ENCODE measurements at regions not wholly inside any gene's neighbourhood (a gene's known extent, or its start where the extent isn't known, plus 50 kb on each side); places are given as distances from the start of the nearest gene placed in this dataset.

DNA sequence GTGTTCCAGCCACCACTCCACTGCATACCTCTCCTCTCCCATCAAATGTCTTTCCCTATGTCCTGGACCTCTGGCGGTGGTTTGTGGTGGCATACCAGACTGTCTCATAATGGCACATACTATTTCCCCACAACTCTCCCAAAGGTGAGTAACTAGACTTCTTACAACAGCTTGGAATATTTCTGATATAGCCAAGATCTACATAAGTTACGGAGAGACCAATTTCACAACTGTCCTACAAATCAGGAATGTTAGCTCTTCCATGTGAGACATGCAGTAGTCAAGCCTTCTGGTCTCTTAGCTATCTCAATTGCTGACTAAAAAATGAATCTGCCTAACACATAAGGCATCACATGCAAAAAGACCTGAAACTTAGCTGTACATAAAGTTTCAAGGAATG, 588.9 kb downstream of the RNF144B start:
- no peak for DNase-seq

DNA sequence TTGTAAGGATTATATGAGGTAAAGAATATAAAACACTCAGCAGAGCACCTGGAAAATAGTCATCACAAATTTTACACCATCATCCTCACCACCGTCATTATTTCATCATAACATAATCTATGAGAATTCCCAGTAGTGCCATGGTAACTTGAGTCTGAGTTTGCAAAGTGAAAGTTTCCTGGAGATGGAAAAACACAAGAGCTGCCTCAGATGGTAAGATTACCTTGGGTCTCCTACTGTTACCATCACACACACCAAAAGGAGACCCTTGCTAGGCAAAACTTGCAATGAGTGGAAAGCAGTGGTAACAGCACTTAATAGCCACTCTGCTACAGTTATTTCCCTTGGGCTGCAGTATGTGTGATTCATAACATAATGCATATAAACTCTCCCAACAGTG, 589.8 kb downstream of the RNF144B start:
- no peak for DNase-seq

DNA sequence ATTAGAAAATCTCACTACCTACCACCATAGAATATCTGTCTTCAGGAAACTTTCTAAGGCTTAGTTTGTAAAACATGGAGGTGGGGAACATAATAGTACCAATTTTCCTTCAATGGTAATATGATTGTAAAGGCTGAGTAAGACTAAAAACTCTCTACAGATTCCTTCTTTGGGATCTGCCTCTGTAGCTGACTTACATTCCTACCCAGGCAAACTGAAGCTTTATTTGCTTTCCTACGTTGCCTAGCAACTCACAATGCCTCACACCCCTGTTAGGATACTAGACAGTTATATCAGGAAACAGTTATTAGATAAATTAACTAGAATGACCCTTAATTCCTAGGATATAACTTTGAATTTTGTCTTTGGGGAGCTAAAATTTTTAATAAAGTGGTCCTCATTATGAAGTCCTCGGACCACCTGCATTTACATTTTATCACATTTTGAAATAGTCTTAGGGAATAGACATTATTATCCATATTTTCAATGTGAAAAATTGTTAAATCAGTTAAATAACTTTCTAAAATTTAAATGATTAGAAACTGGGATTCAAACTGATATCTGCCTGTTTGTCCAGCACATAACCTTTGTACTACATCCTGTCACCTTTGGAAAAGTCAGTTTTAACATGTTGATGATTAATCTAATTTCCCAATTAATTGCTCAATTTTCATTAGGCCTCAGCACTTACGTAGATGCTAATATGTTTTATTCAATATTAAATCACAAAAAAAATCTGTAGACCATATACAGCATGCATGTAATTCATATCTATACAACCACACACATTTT, 591.4 kb downstream of the RNF144B start:
- DNase-seq, result peak; percentile 28 to 78

DNA sequence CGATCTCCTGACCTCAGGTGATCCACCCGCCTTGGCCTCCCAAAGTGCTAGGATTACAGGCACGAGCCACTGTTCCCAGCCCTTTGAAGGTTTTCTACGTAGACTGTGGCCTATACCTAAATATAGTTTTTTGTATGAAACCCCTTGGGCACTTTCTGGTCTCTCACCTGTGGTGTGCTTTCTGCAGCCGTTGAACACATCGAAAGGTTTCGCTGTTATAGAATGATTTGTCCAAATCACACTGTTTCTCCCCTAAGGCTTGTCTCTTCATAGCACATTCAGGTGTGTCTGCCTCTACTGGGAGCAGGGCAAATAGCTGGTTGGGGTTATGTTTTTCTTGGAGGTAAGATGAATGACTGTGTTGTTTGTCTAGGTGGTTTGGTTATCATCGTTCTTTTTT, 597.9 kb downstream of the RNF144B start:
- DNase-seq, result peak; percentile 44 to 79

DNA sequence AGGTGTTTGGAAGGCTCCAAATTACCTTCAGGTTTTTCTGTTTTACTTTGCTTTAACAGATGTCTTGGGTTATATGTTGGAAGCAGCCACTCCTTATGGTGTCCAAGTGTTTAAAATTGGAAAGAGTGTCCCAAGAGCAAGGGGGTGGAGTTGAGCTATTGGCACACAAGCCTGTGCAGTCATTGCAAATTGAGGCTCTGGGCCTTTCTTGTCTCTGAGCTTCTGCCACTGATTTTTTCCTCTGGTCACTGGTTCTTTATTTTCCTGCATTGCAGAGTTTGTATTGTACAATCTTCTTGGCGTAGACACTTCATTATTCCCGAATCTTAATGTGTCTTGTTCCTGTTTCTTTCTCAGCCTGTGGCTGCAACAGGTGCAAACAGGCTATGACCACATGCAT, 598.8 kb downstream of the RNF144B start:
- DNase-seq, result no peak

DNA sequence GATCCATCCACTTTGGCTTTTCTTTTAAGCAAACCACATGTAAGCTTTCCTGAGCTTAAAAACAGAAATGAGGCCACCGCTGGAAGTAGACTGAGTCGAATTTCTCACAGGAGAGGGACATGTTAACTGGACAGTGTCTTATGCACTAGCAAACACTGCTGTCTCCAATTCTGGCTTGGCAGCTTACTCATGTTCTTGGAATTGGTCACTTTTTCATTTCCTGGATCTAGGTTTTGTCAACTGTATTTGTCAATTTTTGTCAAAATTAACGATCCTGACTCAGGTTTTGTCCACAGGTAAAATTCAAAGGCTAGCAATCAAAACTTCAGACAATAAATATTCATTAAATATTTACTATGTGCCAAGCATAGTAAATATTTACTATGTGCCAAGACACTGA, 601.5 kb downstream of the RNF144B start:
- no peak for DNase-seq

DNA sequence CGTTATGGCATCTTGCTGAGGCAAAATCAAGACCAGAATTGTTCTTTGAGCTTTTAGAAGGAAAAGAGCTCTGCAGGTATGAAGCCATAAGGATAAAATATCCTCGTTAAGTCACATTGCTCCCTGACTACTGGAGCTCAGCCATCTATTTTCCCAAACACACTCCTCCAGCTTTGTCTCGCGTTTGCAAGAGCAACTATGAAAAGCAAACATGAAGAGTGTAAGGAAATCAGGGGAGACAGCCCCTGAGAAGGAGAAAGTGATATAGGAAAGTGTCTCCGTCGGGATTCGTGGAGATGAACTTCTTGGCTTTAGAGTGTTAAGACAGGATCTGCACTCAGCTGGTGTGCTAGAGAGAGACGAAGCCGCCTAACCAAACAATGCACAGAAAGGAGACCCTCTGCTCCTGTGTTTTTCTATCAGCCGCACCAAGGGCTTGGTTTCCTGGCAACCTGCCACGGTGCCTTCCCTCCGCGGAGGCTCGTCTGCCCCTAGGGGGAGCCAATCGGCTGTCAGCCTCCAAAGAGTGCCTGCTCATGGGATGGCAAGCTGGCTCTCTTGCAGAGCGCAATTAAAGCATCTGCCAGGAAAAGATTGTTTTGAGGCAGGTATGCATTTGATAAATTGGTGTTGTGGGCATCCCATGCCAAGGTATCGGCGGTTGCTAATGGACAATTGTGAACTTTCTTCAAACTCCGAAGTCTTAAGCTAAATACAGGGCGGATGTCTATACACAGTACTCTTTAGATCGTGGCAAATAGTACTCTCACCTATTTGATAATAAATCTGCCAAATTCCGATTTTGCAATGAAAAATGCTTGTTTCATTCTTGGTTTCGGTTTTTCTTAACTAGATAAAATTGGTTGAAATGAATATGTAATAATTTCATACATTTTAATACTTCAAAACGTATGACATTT, 603.2 kb downstream of the RNF144B start:
- DNase-seq, result peak; percentile 55 to 66

DNA sequence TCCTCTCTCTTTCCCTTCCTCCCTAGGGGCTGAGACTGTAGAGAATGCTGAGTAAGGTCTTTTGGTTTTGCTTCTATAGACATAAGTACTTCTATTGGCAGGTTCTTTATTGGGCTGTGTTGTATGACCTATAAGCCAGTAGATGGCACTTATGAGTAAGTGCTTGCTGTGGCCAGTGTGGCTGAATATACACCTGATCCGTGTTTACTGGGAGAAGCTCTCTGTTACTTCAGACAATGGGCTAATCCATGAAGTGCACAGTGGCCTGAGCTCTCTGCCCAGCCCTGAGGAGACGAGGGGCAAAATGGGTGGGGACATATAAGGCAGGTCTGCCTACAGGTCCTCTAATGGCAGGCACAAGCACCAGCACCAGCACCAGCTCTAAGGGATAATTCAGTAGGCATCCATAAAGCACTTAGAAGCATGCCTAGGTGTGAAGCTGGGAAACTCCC, 610.3 kb downstream of the RNF144B start:
- peak; percentile 24 to 78 for DNase-seq

DNA sequence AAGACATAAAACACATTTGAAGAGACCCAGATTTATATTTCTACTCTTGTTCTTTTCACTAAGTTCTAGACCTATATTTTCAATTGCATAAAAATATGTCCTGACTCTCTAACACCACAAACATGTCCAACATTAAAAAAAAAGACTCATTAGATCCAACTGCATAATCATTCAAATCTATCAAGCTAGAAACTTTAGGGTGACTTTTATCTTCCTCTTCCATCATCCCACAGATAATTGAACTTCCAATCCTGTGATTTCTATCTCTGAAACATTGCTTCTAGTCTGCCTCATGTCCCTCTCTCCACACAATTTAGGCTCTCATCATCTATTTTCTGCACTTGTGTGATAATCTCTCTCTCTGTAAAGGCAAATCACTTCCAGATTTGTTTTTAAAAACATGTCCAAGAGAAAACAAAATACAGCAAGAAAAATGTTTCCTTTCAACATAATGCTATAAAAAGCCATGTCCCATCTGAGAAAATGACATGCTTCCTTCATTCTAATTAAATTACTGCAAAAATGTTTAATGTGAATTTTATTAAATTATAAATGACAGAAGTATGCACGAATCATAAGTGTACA, 615.9 kb downstream of the RNF144B start:
- DNase-seq, result no peak

DNA sequence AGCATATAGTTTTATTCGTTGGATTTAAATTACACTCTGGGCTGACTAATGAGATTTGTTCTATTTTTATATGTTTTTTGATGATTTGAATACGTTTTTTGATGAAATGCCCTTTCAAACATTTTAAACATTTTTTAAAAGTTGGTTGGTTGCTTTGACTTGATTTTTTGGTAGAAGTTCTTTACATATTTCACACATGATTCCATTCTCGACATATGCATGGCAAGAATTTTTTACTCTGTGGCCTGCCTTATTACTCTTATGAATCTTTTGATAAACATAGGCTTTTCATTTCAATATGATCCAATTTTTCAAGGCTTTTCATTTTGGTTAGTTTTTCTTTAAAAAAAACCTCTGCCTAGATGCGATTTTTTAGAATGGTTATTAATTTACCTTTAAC, 617.0 kb downstream of the RNF144B start:
- DNase-seq, result no peak

DNA sequence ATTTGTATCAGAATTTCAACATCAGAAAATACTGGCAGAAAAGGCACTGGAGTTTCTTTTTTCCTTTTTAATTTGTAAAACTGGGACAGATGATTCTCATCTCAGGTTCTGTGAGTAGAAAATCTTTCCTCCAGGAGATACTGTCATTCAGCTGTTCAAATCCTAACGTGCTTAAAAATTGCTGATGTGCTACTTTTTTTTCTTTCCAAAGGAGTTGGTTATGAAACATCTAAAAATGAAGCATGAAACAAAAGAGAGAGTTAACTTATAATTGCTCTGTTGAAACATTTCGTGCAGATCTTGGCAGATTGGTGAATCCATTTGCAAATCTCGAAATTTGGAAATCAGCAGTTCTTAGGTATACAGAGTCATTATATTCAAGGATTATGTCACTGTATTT, 622.6 kb downstream of the RNF144B start:
- DNase-seq, result no peak

DNA sequence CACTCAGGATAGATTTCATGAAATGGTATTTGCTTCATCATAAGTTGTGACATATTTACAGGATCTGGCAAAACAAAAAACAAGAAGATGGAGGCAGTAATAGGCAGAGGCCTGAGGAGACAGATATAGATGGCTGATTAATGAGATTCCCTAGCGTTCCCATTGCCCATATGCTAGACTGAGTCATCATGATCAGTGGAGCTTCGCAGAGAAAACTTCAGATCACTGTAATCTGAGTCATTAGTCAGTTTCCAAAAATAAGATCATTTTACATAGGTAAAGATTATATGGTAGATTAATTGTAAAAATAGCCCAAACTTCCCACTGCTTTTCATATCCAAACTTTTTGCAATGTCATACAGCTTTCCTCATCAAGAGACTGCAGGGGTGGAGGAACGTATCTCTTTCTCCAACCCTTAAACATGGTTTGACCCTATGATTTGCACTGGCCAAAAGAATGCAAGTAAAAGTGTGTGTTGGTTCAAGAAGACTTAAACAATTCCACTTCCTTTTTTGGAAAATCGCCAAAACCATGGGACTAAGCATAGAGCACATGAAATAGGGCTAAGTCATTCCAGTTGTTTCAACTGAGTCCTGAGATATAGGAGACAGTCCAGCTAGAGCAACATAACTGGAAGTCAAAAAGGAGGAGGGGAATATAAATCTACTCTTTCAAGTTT, 626.0 kb downstream of the RNF144B start:
- no peak for DNase-seq

DNA sequence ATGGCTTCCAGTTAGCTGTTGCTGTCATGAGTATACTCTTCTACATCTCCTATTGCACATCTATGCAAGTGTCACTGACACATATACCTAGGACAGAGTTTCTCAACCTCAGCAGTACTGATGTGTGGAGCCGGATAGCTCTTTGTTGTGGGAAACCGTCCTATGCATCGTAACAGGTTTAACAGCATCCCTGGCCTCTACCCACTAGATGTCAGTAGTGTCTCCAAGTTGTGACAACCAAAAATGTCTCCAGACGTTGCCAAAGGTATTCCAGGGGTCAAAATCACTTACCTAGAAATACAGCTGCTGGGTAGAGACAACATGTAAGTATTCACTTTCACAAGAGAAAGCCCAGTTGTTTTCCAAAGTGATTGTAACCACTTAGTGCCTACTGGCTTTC, 637.6 kb downstream of the RNF144B start:
- peak; percentile 47 to 77 for DNase-seq

DNA sequence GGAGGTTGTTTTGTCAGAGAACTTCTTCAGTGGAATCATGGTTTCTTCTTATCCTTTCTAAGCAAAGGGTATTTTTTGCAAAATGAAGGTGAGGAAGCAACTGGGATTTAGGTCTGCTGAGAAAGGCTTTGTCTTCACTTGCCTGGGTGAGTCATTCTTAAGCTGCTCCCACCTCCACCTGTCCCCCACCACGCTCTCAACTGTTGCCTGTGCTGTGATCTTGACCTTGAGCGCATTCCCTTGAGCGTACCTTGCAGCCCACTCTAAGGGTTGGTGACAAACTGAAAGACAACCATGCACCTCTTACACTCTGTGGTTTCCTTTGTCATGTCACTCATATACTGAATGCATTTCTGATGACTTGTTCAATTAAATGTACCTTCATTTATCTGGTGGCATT, 641.1 kb downstream of the RNF144B start:
- no peak for DNase-seq

DNA sequence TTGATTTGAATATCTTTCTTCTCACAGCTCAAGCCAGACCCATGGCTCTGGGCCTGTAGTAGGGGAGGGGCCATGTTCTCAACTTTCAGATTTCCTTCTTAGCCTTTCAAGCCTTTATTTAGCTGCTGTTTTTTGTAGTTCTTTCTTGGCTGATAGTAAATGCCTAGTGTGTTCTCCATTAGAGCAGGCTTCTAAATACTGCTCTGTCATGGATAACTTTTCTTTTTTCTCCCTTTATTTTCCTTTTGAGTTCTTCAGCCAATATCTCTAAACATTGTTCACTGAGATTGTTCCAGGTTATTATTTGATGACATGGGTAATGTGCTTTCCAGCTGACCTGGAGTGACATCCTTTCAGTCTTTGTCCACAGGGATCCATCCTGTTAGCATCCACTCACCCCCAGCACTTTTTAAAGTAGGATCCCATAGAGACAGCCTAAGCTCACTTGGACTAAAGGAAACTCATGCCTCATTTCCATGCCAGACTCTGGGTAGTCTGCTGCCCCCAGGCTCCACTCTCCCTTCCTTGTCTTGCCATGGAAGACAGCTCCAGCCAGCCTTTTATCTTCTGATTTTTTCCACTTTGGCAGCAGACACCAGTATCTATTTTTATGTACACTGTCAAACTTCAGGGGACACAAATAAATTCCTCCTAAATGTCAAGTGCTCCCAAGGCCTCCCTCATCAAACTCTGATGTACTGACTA, 645.6 kb downstream of the RNF144B start:
- no peak for DNase-seq

DNA sequence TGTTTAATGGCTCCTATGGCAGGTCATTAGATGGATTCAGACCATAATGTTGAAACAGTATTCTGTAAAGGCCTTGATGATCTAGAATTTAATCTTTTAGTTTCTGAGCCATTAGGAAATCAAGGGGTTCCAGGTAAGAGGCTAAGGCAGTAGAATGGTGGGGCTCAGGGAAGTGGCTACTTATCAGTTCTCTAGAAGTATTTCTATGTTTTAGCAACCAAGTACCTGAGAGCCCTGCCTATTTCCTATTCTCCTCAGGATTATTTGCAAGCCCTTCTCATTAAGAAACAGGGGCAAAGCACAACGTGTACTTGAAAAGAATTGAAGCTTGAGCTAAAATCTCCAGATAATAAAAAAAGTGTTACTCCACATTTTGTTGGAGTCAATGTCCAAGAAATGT, 646.5 kb downstream of the RNF144B start:
- DNase-seq, result no peak

DNA sequence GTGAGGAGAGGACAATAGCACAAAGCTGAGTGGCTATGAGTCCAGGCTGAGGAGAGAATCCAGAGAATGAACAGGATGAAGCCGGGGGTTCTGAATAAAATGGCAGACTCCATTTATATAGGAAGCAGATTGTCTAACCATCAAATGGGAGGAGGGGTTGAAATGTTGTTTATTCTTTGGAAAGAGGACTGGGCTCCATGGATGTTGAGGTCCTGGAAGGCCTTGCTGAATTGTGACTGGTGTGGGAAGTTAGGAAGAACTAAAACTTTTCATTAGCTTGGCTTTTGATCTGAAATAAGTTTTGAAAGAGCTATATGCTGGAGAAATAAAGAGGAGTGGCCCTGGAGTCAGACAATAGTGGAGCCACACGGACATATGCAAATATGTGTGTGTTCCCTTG, 647.8 kb downstream of the RNF144B start:
- no peak for DNase-seq

DNA sequence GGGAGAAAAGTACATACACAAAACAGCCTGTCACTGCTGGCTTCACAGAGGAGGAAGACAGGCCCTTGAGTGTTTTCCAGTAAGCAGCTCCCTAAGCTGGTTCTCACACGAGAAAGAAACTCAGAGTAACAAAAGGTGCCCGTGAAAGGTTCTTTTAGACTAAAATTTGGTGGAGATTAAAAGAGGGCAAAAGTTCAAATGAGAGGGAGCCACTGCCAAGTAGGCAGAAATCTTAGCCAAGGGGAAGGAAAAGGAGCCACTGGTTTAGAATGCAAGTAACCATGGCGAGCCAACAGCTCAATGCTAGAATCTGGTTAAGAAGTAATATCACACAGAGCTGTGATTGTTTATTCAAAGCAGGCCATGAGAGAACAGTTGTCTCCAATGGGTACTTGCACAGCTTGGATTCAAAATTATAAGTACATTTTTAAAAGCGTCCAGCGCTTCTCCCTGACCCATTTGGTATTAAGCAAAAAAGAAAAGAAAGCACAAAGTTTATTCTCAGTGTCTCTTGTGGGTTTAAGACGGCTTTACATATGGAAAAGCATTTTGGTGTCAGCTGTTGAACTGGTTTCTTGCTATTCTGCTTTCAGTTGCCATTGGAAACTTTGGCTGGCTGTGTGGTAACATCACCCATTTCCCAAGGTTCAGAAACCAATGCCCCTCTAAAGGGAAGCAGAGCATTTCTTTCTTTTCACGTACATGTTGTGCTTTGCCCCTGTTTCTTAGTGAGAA, 648.5 kb downstream of the RNF144B start:
- DNase-seq, result no peak

DNA sequence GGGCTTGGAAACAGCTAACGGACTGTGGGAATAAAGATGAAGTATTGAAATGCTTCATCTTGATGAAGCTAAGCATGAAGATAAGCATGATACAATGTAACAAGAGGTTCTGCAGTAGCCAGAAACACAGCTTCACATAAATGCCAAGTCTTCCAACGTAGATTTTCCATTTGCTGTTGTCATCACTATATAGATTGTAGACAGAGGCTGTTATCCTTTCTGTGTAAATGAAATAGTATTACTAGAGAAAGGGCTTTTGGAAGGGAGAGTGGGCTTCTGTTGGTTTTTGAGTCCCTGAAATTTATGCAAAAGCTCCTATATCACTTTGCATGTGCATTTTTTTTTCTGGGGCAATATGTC, 649.0 kb downstream of the RNF144B start:
- no peak for DNase-seq

DNA sequence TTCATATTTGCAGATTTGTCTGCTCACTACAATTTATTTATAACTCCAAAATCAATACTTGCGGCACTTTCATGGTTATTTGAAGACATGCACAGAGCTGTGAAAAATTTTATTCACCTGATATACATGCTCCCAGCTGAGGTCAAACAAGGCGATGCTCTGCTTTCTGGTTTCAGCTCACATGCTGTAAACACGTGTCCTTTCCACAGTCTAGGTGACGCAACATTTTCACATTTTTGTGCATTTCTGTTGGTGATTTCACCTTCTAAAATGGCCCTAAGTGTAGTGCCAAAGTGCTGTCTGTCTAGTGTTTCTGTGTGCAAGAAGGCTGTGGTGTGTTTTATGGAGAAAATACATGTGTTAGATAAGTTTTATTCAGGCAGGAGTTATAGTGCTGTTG, 650.5 kb downstream of the RNF144B start:
- no peak for DNase-seq

DNA sequence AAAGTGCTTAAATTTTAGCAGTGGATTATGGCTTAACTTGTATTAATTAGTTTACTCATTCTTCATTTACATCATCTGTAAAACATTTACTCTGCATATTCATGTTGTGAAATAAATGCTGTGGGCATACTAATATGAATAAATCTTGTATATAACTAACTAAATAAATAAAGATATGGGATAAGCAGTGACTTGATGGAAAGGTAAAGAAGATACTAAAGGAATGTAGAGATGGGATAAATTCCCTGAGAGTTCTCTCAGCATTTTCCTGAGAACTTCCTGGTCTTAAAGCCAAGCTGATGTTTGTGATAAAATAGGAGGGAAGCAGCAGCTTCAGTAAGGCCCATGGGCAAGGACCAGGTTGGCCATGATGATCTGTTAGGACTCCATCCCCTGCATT, 652.1 kb downstream of the RNF144B start:
- no peak for DNase-seq

DNA sequence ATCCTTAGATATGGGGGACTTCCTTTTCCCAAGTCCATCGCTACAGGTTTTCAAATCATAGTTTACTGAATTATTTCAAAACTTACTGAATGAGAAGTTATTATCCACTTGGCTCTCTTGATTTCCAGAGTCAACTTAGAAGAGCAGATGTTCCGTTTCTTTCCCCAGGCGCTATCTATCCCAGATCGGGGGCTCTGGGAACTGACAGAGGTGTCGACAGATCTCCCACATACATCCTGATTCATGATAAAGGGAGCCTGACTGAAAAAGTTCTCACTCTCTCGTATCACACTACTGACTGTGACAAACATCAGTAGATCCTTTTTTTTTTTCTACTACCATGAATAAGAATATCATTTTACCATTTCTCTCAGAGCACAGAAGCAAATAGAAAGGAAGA, 654.8 kb downstream of the RNF144B start:
- DNase-seq, result no peak

All from NCI-H2081 (cell line).